A549 (cell line): ENCODE measurements at regions not wholly inside any gene's neighbourhood (a gene's known extent, or its start where the extent isn't known, plus 50 kb on each side); places are given as distances from the start of the nearest gene placed in this dataset.

Experiments
- ATAC-seq, 2 experiments: fragments of 200-7000 bp in 1 of 2; fragments of >200 bp in 1 of 2; cut with Nextera tagmentation in 1 of 2; cut with Tn5 transposase in 1 of 2; 3 replicates each; pipeline versions ENCODE4 v1.8.0 to v1.9.1; 2018 to 2020; ENCODE audit warnings: mild to moderate bottlenecking in 1 of 2, moderate library complexity in 1 of 2
- CTCF ChIA-PET: fragments of 300-600 bp; sonication (Branson Sonifier 250); formaldehyde crosslinking; extraction: SDS; loops from one replicate; lab custom pipeline; 2021; ENCODE audit warnings: antibody characterized with exemption, inconsistent platforms; lab: Yijun Ruan, JAX
- POLR2A ChIA-PET: fragments of 350-600 bp; formaldehyde crosslinking; extraction: SDS; loops from one replicate; lab custom pipeline; 2021; ENCODE audit warnings: antibody characterized with exemption, inconsistent platforms; lab: Yijun Ruan, JAX
- DNase-seq, 2 experiments: peaks; one replicate each; pipeline versions ENCODE4 v3.0.0 to v3.0.0-alpha.2; 2011 to 2016; ENCODE audit warnings: low read depth in 1 of 2, low spot score in 1 of 2
- FAIRE-seq: peaks from 2 replicates; lab custom pipeline; 2011; peaks lifted over from hg19 to GRCh38; lab: Jason Lieb, UNC
- H3K27ac ChIP-seq, 2 experiments: fragments of >200 bp; sonication (Bioruptor Twin); formaldehyde crosslinking; 3 replicates each; pipeline ENCODE4 v1.5.1; 2016 to 2017
- H3K4me1 ChIP-seq: fragments of >200 bp; sonication (Bioruptor Twin); formaldehyde crosslinking; 3 replicates; pipeline ENCODE4 v1.6.1; 2016
- H3K4me2 ChIP-seq: fragments of >200 bp; sonication (Bioruptor Twin); formaldehyde crosslinking; 3 replicates; pipeline ENCODE4 v1.6.1; 2016
- H3K4me3 ChIP-seq: fragments of >200 bp; sonication (Bioruptor Twin); formaldehyde crosslinking; 3 replicates; pipeline ENCODE4 v1.5.1; 2016
- H3K9me3 ChIP-seq: fragments of >200 bp; sonication (Bioruptor Twin); formaldehyde crosslinking; 3 replicates; pipeline ENCODE4 v1.6.1; 2016
- CHD2 ChIP-seq: fragments of 150-350 bp; IDR thresholded peaks from 2 replicates; pipeline ENCODE4 v1.6.1; 2014; ENCODE audit warnings: low read length; ENCODE audit not compliant: partially characterized antibody
- CHD4 ChIP-seq: fragments of 200-600 bp; sonication (generic); IDR thresholded peaks from 2 replicates; pipeline ENCODE4 v1.6.1; 2016; ENCODE audit warnings: antibody characterized with exemption, mild to moderate bottlenecking, borderline replicate concordance
- EHMT2 ChIP-seq: fragments of 200-600 bp; sonication (generic); IDR thresholded peaks from 2 replicates; pipeline ENCODE4 v1.6.1; 2016; ENCODE audit warnings: antibody characterized with exemption, low read depth, mild to moderate bottlenecking, moderate library complexity
- ELK1 ChIP-seq: fragments of 150-350 bp; IDR thresholded peaks from 2 replicates; pipeline ENCODE4 v1.6.1; 2014; ENCODE audit warnings: low read depth, mild to moderate bottlenecking, low read length
- ESRRA ChIP-seq: fragments of 150-350 bp; IDR thresholded peaks from 2 replicates; pipeline ENCODE4 v1.6.1; 2014; ENCODE audit warnings: mild to moderate bottlenecking, low read length, borderline replicate concordance
- HOXA7 ChIP-seq: fragments of 250-450 bp; sonication (Bioruptor Pico); IDR thresholded peaks from 2 replicates; pipeline ENCODE4 v1.5.0; 2020; ENCODE audit warnings: mild to moderate bottlenecking, moderate library complexity
- HOXB13 ChIP-seq: fragments of 250-450 bp; sonication (Bioruptor Pico); IDR thresholded peaks from 2 replicates; pipeline ENCODE4 v1.5.0; 2020; ENCODE audit warnings: low read depth, mild to moderate bottlenecking, moderate library complexity
- JUN ChIP-seq, 2 experiments: fragments of >200 bp; sonication (Bioruptor Twin); formaldehyde crosslinking; IDR thresholded peaks; 2 replicates in 1 of 2; 3 replicates in 1 of 2; pipeline ENCODE4 v1.6.1; 2016 to 2017
- KDM1A ChIP-seq: fragments of 200-600 bp; sonication (generic); IDR thresholded peaks from 2 replicates; pipeline ENCODE4 v1.6.1; 2016; ENCODE audit warnings: low read depth, mild to moderate bottlenecking
- MAFK ChIP-seq: fragments of 450-650 bp; IDR thresholded peaks from 2 replicates; pipeline ENCODE4 v1.6.1; 2014; ENCODE audit not compliant: partially characterized antibody
- MAX ChIP-seq: IDR thresholded peaks from 2 replicates; pipeline ENCODE4 v1.6.1; 2012
- NFE2L2 ChIP-seq: fragments of 150-350 bp; conservative IDR thresholded peaks from 2 replicates; pipeline ENCODE4 v1.6.1; 2014; ENCODE audit warnings: low read length
- NR3C1 ChIP-seq: fragments of >200 bp; sonication (Bioruptor Twin); formaldehyde crosslinking; IDR thresholded peaks from 3 replicates; pipeline ENCODE4 v1.6.1; 2017
- PHF8 ChIP-seq: fragments of 200-600 bp; sonication (generic); IDR thresholded peaks from 2 replicates; pipeline ENCODE4 v1.6.1; 2016; ENCODE audit warnings: low read depth, mild to moderate bottlenecking, antibody characterized with exemption, moderate library complexity, borderline replicate concordance
- POLR2A ChIP-seq: IDR thresholded peaks from 2 replicates; pipeline ENCODE4 v1.6.1; 2012; ENCODE audit warnings: mild to moderate bottlenecking, low read length
- POLR2AphosphoS2 ChIP-seq: conservative IDR thresholded peaks from 2 replicates; pipeline ENCODE4 v1.6.1; 2012; ENCODE audit warnings: low read length, improper control_type of control experiment, inconsistent platforms
- RAD21 ChIP-seq, 2 experiments: fragments of >200 bp in 1 of 2; sonication (Bioruptor Twin) in 1 of 2; formaldehyde crosslinking in 1 of 2; IDR thresholded peaks in 1 of 2; conservative IDR thresholded peaks in 1 of 2; 2 replicates in 1 of 2; 3 replicates in 1 of 2; pipeline ENCODE4 v1.6.1; 2012 to 2018; ENCODE audit warnings: inconsistent platforms in 1 of 2
- RARB ChIP-seq: fragments of 250-450 bp; sonication (Bioruptor Pico); IDR thresholded peaks from 2 replicates; pipeline ENCODE4 v1.8.0; 2021; ENCODE audit warnings: mild to moderate bottlenecking, moderate library complexity
- RFX5 ChIP-seq: fragments of 450-650 bp; IDR thresholded peaks from 2 replicates; pipeline ENCODE4 v1.7.1; 2014; ENCODE audit warnings: antibody characterized with exemption, mild to moderate bottlenecking, moderate library complexity
- SMC3 ChIP-seq: fragments of >200 bp; sonication (Bioruptor Twin); formaldehyde crosslinking; IDR thresholded peaks from 3 replicates; pipeline ENCODE4 v1.6.1; 2018; ENCODE audit warnings: inconsistent platforms
- SREBF2 ChIP-seq: fragments of 450-650 bp; IDR thresholded peaks from 2 replicates; pipeline ENCODE4 v1.6.1; 2014; ENCODE audit warnings: mild to moderate bottlenecking, moderate library complexity
- TFCP2L1 ChIP-seq: fragments of 250-450 bp; sonication (Bioruptor Pico); IDR thresholded peaks from 2 replicates; pipeline ENCODE4 v1.5.0; 2021; ENCODE audit warnings: mild to moderate bottlenecking
- ZFP36 ChIP-seq: fragments of 450-650 bp; IDR thresholded peaks from 2 replicates; pipeline ENCODE4 v1.6.1; 2014; ENCODE audit warnings: borderline replicate concordance; ENCODE audit not compliant: partially characterized antibody
- WGBS: methylation state at CpG from one replicate; pipeline ENCODE4 v1.1.6; 2017; ENCODE audit errors: missing lambda C conversion rate; 5-methylcytosine and 5-hydroxymethylcytosine counted together
- TF ChIP-seq, protein P1 (sequence below): fragments of >200 bp; sonication (Bioruptor Twin); formaldehyde crosslinking; IDR thresholded peaks from 3 replicates; pipeline ENCODE4 v1.6.1; 2016
- TF ChIP-seq, protein P2 (sequence below): IDR thresholded peaks from 2 replicates; pipeline ENCODE4 v1.6.1; 2012

DNA sequence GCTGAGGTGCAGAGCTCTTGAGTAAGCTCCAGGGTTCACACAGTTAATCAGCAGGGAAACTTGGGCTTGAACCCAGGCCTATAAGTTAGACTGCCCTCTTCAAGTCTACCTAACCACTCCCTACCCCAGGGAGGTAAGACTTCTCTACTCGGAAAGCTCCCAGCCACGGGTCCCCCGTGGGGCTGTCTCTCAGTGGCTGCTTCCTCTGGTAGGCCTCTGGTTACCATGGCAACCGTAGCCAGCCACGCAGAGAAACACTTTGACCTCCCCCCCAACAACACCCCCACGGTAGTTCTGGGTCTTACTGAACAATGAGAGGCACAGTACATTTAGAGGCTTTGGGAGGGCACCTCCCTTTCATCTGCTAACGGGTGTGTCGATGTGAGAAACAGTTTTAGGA is 245.2 kb downstream of the AACS start (continued):
- TF ChIP-seq MAX (no peak), SMC3 (no peak)

DNA sequence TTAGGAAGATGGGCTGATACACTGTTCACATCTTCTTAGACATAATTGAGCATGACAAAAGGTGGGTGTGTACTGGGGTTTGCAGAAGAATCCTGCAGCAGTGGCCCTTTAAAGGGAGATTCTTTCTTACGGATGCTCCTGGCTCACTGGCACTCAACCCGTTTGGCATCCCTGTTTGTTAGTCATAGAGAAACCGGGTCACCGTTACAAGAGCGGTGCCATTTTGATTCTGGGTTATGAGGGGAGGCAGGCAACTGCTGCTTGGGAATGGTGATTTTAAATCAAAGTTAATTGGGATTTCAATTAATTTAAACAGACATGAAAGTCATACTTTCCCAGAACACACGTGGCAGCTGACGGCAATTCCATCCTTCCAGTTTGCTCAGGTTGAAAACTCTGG is 245.8 kb downstream of the AACS start:
- H3K4me1 ChIP-seq, result no peaks in the 10 kb centered on the region
- no peak overlapping the region for H3K4me3 ChIP-seq
- FAIRE-seq (no peak), DNase-seq (no peak), ATAC-seq (no peak)
- no peaks in the 10 kb centered on the region for H3K9me3 ChIP-seq
- CTCF ChIA-PET, result no interaction called here
- POLR2A ChIA-PET, result no interaction called here
- WGBS, result 40% methylated on average over 7 of the region's 7 CpGs
- H3K27ac ChIP-seq, result no peak overlapping the region
- no peak overlapping the region for H3K4me2 ChIP-seq
- TF ChIP-seq CHD4 (no peak), RFX5 (no peak), TFCP2L1 (no peak), KDM1A (no peak), RAD21 (conservative IDR thresholded peaks at IDR 0.05 in 1 of 2, IDR thresholded peaks at IDR 0.05 in 1 of 2) (no peak), PHF8 (no peak), RARB (no peak), SMC3 (no peak), SREBF2 (no peak), ESRRA (no peak), POLR2AphosphoS2 (no peak), CHD2 (no peak), NR3C1 (no peak), MAFK (no peak), HOXA7 (no peak), HOXB13 (CRISPR knock-in tag) (no peak)
- TF ChIP-seq, protein P1, sequence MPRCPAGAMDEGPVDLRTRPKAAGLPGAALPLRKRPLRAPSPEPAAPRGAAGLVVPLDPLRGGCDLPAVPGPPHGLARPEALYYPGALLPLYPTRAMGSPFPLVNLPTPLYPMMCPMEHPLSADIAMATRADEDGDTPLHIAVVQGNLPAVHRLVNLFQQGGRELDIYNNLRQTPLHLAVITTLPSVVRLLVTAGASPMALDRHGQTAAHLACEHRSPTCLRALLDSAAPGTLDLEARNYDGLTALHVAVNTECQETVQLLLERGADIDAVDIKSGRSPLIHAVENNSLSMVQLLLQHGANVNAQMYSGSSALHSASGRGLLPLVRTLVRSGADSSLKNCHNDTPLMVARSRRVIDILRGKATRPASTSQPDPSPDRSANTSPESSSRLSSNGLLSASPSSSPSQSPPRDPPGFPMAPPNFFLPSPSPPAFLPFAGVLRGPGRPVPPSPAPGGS, result no peak
- TF ChIP-seq, protein P2, sequence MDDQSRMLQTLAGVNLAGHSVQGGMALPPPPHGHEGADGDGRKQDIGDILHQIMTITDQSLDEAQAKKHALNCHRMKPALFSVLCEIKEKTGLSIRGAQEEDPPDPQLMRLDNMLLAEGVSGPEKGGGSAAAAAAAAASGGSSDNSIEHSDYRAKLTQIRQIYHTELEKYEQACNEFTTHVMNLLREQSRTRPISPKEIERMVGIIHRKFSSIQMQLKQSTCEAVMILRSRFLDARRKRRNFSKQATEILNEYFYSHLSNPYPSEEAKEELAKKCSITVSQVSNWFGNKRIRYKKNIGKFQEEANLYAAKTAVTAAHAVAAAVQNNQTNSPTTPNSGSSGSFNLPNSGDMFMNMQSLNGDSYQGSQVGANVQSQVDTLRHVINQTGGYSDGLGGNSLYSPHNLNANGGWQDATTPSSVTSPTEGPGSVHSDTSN, result no peak
- TF ChIP-seq, all 56 proteins: peak for 0

GRCh38 chr12:125312471-125312870 is 247.2 kb downstream of the AACS start:
- H3K4me2 ChIP-seq, result no peak overlapping the region
- H3K4me1 ChIP-seq, result no peaks in the 10 kb centered on the region
- no peak overlapping the region for H3K4me3 ChIP-seq
- TF ChIP-seq SREBF2 (no peak), POLR2A (no peak), MAFK (no peak), HOXB13 (CRISPR knock-in tag) (no peak), NFE2L2 (no peak), PHF8 (no peak), ZFP36 (no peak), RARB (no peak), ELK1 (no peak), TFCP2L1 (no peak), RAD21 (conservative IDR thresholded peaks at IDR 0.05 in 1 of 2, IDR thresholded peaks at IDR 0.05 in 1 of 2) (no peak), CHD4 (no peak), RFX5 (no peak), JUN (IDR thresholded peaks at IDR 0.05) (no peak), EHMT2 (no peak)
- TF ChIP-seq, protein P2, result no peak
- TF ChIP-seq, protein P1, result no peak
- DNase-seq, result no peak
- ChIA-PET CTCF (no interaction called here), POLR2A (no interaction called here)
- FAIRE-seq, result no peak
- peak in 1 of 2 experiments; percentile 33; a peak in 1 of 6 replicates for ATAC-seq
- WGBS, result 25% methylated on average over 3 of the region's 3 CpGs
- no peaks in the 10 kb centered on the region for H3K9me3 ChIP-seq
- no peak overlapping the region for H3K27ac ChIP-seq
